ENCODE measurements at regions not wholly inside any gene's neighbourhood (a gene's known extent, or its start where the extent isn't known, plus 50 kb on each side); places are given as distances from the start of the nearest gene placed in this dataset.
A peak's percentile ranks its signal among the peaks of the same experiment; 100 is the strongest.

GRCh38 chrX:15973299-15973698, 118.7 kb upstream of the AP1S2 start:
- H3K36me3 ChIP-seq = no peaks in the 10 kb centered on the region
- H3K9me3 ChIP-seq = no peaks in the 10 kb centered on the region
- H3K4me1 ChIP-seq = no peaks in the 10 kb centered on the region
- intact Hi-C loops (cut with DNase I) = no loop called here
- DNase-seq (peak in 2 of 6 donors; percentile 1 to 16), ATAC-seq (peak in 3 of 4 donors; percentile 42 to 76 (median 50)), FAIRE-seq (no peak)
- WGBS, 2 donors = 34 to 49% methylated on average over 2 of the region's 2 CpGs
- no peak for TF ChIP-seq CTCF (IDR thresholded peaks at IDR 0.05)
- H3K27me3 ChIP-seq = no peaks in the 10 kb centered on the region
- H3K4me3 ChIP-seq = no peak overlapping the region
- H3K27ac ChIP-seq = no peak overlapping the region

- no peak for FAIRE-seq
- no peak for DNase-seq
Observed at GRCh38 chrX:15971696-15972095, 117.1 kb upstream of the AP1S2 start.

GRCh38 chrX:15963858-15964257, 109.2 kb upstream of the AP1S2 start:
- WGBS, 2 donors = 52 to 69% methylated on average over 1 of the region's 1 CpG
- DNase-seq = no peak
- H3K27ac ChIP-seq = no peak overlapping the region
- TF ChIP-seq CTCF (IDR thresholded peaks at IDR 0.05) = no peak
- no peak overlapping the region for H3K4me3 ChIP-seq
- no peaks in the 10 kb centered on the region for H3K36me3 ChIP-seq
- H3K4me1 ChIP-seq = no peaks in the 10 kb centered on the region
- FAIRE-seq = no peak
- no peak for ATAC-seq
- peaks cover 0 to 6% (median 0%) of the 10 kb centered on the region in 4 donors for H3K27me3 ChIP-seq
- intact Hi-C loops (cut with DNase I) = no loop called here
- no peaks in the 10 kb centered on the region for H3K9me3 ChIP-seq

More at GRCh38 chrX:15971696-15972095, 117.1 kb upstream of the AP1S2 start:
- H3K27me3 ChIP-seq = no peaks in the 10 kb centered on the region
- no peak for TF ChIP-seq CTCF (IDR thresholded peaks at IDR 0.05)
- no peak overlapping the region for H3K27ac ChIP-seq
- no peak for ATAC-seq
- H3K4me3 ChIP-seq = no peak overlapping the region
- H3K4me1 ChIP-seq = no peaks in the 10 kb centered on the region
- no peaks in the 10 kb centered on the region for H3K36me3 ChIP-seq
- intact Hi-C loops (cut with DNase I) = no loop called here
- 74 to 80% methylated on average over 4 of the region's 4 CpGs for WGBS, 2 donors
- no peaks in the 10 kb centered on the region for H3K9me3 ChIP-seq

GRCh38 chrX:15960237-15960636, 105.6 kb upstream of the AP1S2 start:
- ATAC-seq = no peak
- no peak for TF ChIP-seq CTCF (IDR thresholded peaks at IDR 0.05)
- no peak overlapping the region for H3K27ac ChIP-seq
- no peaks in the 10 kb centered on the region for H3K27me3 ChIP-seq
- no peaks in the 10 kb centered on the region for H3K4me1 ChIP-seq
- intact Hi-C loops (cut with DNase I) = no loop called here
- no peak for FAIRE-seq
- DNase-seq = no peak
- H3K36me3 ChIP-seq = no peaks in the 10 kb centered on the region
- 83 to 90% methylated on average over 2 of the region's 2 CpGs for WGBS, 2 donors
- H3K4me3 ChIP-seq = no peak overlapping the region
- H3K9me3 ChIP-seq = no peaks in the 10 kb centered on the region

GRCh38 chrX:15956681-15957080, 102.1 kb upstream of the AP1S2 start:
- Histone ChIP-seq H3K4me3 (no peak overlapping the region), H3K27me3 (no peaks in the 10 kb centered on the region), H3K9me3 (no peaks in the 10 kb centered on the region), H3K27ac (no peak overlapping the region), H3K4me1 (no peaks in the 10 kb centered on the region), H3K36me3 (no peaks in the 10 kb centered on the region)
- FAIRE-seq = no peak
- intact Hi-C loops (cut with DNase I) = no loop called here
- no peak for ATAC-seq
- WGBS, 2 donors = 71 to 82% methylated on average over 9 of the region's 9 CpGs
- DNase-seq = no peak
- TF ChIP-seq CTCF (IDR thresholded peaks at IDR 0.05) = no peak

All from pancreas (tissue), 10 donors.